Fibroblast of gingiva (primary cell): ENCODE measurements at regions not wholly inside any gene's neighbourhood (a gene's known extent, or its start where the extent isn't known, plus 50 kb on each side); places are given as distances from the start of the nearest gene placed in this dataset.

Experiments used
- DNase-seq: peaks from one replicate; pipeline ENCODE4 v3.0.0-alpha.2; 2011; ENCODE audit warnings: low read depth

DNA sequence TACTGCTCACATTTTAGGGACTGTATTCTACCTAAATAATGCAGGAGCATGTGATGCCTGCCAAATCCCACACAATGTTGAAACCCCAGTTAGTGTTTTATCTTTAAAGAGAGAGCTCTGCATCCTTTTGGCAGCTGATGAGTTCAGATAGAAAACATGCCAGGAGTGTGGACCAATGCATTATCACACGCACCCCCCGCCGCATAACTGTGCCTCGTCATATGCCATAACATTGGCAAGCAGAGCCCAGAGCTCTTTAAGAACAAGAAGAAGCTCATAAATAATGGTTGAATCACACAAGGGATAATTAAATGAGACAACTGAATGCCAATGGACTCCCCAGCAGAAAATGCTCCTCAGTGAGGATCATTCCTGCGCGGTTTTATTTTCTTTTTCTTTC lies 52.8 kb upstream of the RORB start:
- no peak for DNase-seq
